ENCODE measurements at regions not wholly inside any gene's neighbourhood (a gene's known extent, or its start where the extent isn't known, plus 50 kb on each side); places are given as distances from the start of the nearest gene placed in this dataset.

DNA sequence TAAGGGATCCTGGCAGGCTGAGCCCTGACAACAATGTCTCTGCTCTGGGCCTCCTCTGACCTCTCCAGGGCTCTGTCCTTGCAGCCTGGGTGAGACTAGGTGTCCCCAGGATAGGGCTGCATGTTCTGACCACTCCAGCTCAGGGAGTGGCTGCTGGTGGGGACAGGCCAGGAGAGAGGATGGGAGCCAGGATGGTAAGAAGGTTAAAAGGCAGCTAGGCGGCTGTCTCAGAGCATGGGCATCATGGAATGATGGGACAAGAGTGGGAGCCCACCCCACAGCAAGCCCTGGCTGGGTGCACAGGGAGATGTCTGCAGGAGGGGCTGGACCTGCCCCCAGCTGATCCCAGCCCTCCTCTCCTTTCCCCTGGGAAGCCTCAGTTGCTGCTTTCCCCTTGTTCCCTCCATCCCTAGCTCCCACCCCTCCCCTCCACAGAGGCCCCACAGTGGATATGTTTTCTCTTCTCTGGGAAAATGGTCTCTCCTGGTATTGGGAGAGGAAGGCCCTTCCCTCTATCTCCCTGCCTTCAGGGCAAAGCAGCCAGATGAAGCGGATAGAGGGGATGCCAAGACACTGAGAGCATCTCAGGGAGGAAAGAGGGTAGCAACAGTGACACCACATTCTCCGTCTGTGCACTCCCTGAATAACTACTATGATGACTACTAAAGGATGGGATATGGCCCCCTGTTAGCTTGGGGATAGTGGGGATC, 334.3 kb downstream of the DYSF start:
- DNase-seq (ENCODE audit: low spot score in 2 of 2), result peak; percentile 39 to 55
- H3K27ac ChIP-seq, result no peak overlapping the region
- 100% methylated on average over 3 of the region's 3 CpGs for WGBS
- H3K27me3 ChIP-seq, result peaks cover 2% of the 10 kb centered on the region
- no peaks in the 10 kb centered on the region for H3K9me3 ChIP-seq
- peaks cover 10% of the 10 kb centered on the region for H3K4me1 ChIP-seq
- H3K4me3 ChIP-seq, result no peak overlapping the region
- no peaks in the 10 kb centered on the region for H3K36me3 ChIP-seq
- TF ChIP-seq POLR2AphosphoS5 (IDR thresholded peaks at IDR 0.05), result no peak
- TF ChIP-seq EP300 (IDR thresholded peaks at IDR 0.05), result no peak
- no peak for TF ChIP-seq POLR2A (IDR thresholded peaks at IDR 0.05)
- TF ChIP-seq, protein P1, sequence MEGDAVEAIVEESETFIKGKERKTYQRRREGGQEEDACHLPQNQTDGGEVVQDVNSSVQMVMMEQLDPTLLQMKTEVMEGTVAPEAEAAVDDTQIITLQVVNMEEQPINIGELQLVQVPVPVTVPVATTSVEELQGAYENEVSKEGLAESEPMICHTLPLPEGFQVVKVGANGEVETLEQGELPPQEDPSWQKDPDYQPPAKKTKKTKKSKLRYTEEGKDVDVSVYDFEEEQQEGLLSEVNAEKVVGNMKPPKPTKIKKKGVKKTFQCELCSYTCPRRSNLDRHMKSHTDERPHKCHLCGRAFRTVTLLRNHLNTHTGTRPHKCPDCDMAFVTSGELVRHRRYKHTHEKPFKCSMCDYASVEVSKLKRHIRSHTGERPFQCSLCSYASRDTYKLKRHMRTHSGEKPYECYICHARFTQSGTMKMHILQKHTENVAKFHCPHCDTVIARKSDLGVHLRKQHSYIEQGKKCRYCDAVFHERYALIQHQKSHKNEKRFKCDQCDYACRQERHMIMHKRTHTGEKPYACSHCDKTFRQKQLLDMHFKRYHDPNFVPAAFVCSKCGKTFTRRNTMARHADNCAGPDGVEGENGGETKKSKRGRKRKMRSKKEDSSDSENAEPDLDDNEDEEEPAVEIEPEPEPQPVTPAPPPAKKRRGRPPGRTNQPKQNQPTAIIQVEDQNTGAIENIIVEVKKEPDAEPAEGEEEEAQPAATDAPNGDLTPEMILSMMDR (IDR thresholded peaks at IDR 0.05), result no peak

DNA sequence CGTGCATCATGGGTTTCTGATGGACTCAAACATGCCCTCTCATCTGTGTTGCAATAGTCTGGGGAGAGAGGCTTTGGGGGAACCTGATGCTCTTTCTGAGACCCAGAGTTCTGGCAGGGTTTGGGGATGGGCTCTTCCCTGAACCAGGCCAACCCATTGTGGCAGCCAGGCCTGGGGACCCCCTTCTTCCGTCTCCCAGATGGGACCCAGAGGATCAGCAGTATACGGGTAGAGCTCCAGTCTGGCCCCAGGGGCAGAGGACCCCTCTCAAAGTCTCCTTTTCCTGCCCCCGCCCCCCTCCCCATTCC, 333.7 kb downstream of the DYSF start:
- Histone ChIP-seq H3K9me3 (no peaks in the 10 kb centered on the region), H3K27me3 (peaks cover 2% of the 10 kb centered on the region), H3K36me3 (no peaks in the 10 kb centered on the region), H3K4me1 (peaks cover 10% of the 10 kb centered on the region), H3K27ac (no peak overlapping the region), H3K4me3 (no peak overlapping the region)
- WGBS, result 100% methylated on average over 1 of the region's 4 CpGs
- TF ChIP-seq, protein P1 (IDR thresholded peaks at IDR 0.05), result no peak
- TF ChIP-seq EP300 (IDR thresholded peaks at IDR 0.05) (no peak), POLR2AphosphoS5 (IDR thresholded peaks at IDR 0.05) (no peak), POLR2A (IDR thresholded peaks at IDR 0.05) (no peak)
- peak in 1 of 2 donors; percentile 38 for DNase-seq (ENCODE audit: low spot score in 2 of 2)

DNA sequence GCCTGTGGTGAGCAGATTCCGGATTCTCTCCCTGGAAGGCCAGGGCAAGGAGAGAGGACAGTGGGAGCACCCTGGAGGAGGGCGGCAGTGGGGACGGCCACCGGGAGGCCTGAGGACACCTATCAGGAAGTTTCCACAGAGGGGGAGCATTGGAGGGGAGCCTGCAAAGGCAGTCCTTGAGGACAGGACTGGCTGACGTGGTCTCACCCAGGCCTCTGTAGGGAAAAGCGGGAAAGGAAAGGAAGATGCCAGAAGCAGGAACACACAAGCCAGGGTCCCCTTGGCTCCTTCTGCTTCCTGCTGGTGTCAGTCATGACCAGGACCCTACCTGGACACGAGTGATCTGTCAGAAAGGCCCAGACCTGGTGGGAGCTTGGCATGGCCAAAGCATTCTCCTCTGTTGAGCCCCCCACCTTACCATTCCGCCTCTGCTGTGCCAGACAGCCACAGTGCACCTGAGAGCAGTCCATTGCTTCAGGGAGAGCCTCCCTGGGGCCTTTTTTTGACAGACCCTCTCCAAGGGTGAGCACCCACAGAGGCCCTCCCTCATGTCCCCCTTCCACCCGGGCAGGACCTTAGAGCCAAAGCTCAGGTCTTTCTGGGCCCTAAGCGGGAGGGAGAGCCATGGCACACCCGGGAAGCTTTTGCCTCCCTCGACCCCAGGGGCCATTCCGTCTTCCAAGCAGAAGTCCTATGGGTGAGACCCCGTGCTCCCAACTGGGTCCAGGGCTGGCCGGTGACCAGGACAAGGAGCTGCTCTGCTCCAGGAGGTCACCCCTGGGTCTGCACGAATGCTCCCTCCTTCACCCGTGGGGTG, 333.1 kb downstream of the DYSF start:
- no peak for TF ChIP-seq POLR2AphosphoS5 (IDR thresholded peaks at IDR 0.05)
- no peak for TF ChIP-seq POLR2A (IDR thresholded peaks at IDR 0.05)
- TF ChIP-seq EP300 (IDR thresholded peaks at IDR 0.05), result no peak
- TF ChIP-seq, protein P1 (IDR thresholded peaks at IDR 0.05), result no peak
- WGBS, result 83% methylated on average over 9 of the region's 17 CpGs
- H3K36me3 ChIP-seq, result no peaks in the 10 kb centered on the region
- DNase-seq (ENCODE audit: low spot score in 2 of 2), result peak; percentile 49 to 58
- H3K27me3 ChIP-seq, result peaks cover 5% of the 10 kb centered on the region
- no peak overlapping the region for H3K4me3 ChIP-seq
- no peaks in the 10 kb centered on the region for H3K9me3 ChIP-seq
- H3K4me1 ChIP-seq, result peaks cover 10% of the 10 kb centered on the region
- no peak overlapping the region for H3K27ac ChIP-seq

DNA sequence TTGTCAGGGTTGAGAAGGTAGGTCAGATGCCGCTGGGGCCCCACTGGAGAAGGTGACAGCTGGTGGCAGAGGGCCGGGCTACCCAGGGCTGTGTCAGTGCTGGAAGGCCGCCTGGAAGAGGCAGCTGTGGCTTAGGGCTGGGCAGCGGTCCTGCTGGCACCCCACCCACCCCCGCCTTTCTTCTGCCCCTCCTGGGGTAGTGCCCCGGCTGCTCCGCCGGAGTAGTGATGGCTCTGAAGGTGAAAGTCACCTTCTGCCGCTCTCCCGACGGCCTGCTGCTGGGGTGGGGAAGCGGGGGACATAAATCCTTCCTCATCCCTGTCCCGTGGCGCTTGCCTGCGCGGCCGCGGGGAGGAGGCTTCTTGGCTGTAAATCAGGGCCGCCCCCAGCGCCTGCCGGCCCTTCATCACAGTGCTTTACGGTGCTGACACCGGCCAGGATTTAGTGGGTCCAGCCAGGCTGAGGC, 332.2 kb downstream of the DYSF start:
- 51% methylated on average over 7 of the region's 23 CpGs for WGBS
- Histone ChIP-seq H3K27me3 (peaks cover 5% of the 10 kb centered on the region), H3K36me3 (no peaks in the 10 kb centered on the region), H3K9me3 (no peaks in the 10 kb centered on the region), H3K27ac (no peak overlapping the region), H3K4me3 (no peak overlapping the region), H3K4me1 (peaks cover 10% of the 10 kb centered on the region)
- TF ChIP-seq, protein P1 (IDR thresholded peaks at IDR 0.05), result no peak
- TF ChIP-seq EP300 (IDR thresholded peaks at IDR 0.05), result no peak
- TF ChIP-seq POLR2AphosphoS5 (IDR thresholded peaks at IDR 0.05), result no peak
- TF ChIP-seq POLR2A (IDR thresholded peaks at IDR 0.05), result no peak
- DNase-seq (ENCODE audit: low spot score in 2 of 2), result peak in 1 of 2 donors; percentile 54
